ENCODE measurements at regions not wholly inside any gene's neighbourhood (a gene's known extent, or its start where the extent isn't known, plus 50 kb on each side); places are given as distances from the start of the nearest gene placed in this dataset.

DNA sequence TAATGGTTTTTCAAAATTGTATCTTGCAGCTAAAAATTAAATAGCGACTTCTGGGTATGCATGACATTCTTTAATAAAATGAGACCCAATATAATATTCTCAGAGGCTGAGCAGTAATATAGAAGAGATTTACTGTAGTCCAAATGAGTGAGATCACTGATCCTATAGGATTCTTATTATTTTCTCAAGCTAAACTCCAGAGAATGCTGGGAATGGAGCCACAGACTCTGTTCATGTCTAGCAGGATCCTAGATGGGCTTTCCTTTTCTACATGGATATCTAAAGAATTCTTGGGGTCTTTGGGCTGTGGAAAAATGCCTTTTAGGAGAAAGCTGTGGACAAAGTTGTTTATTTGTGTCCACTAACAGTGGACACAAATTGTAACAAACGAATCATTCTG, 150.7 kb upstream of the ZNF644 start:
- TF ChIP-seq, protein P1, sequence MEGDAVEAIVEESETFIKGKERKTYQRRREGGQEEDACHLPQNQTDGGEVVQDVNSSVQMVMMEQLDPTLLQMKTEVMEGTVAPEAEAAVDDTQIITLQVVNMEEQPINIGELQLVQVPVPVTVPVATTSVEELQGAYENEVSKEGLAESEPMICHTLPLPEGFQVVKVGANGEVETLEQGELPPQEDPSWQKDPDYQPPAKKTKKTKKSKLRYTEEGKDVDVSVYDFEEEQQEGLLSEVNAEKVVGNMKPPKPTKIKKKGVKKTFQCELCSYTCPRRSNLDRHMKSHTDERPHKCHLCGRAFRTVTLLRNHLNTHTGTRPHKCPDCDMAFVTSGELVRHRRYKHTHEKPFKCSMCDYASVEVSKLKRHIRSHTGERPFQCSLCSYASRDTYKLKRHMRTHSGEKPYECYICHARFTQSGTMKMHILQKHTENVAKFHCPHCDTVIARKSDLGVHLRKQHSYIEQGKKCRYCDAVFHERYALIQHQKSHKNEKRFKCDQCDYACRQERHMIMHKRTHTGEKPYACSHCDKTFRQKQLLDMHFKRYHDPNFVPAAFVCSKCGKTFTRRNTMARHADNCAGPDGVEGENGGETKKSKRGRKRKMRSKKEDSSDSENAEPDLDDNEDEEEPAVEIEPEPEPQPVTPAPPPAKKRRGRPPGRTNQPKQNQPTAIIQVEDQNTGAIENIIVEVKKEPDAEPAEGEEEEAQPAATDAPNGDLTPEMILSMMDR (conservative IDR thresholded peaks at IDR 0.05 in 1 of 2, IDR thresholded peaks at IDR 0.05 in 1 of 2; ENCODE audit: low read depth in 1 of 2, low read length in 2 of 2) = no peak
- TF ChIP-seq EZH2 (IDR thresholded peaks at IDR 0.05; ENCODE audit: low read length, missing control alignments) = no peak

Data from fibroblast of lung (primary cell).